Keratinocyte (primary cell): ENCODE measurements at regions not wholly inside any gene's neighbourhood (a gene's known extent, or its start where the extent isn't known, plus 50 kb on each side); places are given as distances from the start of the nearest gene placed in this dataset.

Source experiments
- DNase-seq: peaks from one replicate; pipeline ENCODE4 v3.0.0-alpha.2; 2011; ENCODE audit warnings: low read depth, missing footprints, low spot score
- FAIRE-seq: peaks from 2 replicates; lab custom pipeline; 2011; peaks lifted over from hg19 to GRCh38; lab: Jason Lieb, UNC
- H2AFZ ChIP-seq: 2 replicates; pipeline ENCODE4 v1.6.0; 2012; ENCODE audit warnings: low read length, control low read depth, inconsistent platforms; ENCODE audit not compliant: control insufficient read depth
- H3K27ac ChIP-seq: 2 replicates; pipeline ENCODE4 v1.5.1; 2011; ENCODE audit warnings: low read length; ENCODE audit not compliant: control insufficient read depth, insufficient read depth
- H3K27me3 ChIP-seq: 3 replicates; pipeline ENCODE4 v1.6.0; 2011; ENCODE audit warnings: low read length; ENCODE audit not compliant: control insufficient read depth, insufficient read depth; ENCODE audit errors: extremely low read depth
- H3K36me3 ChIP-seq, 2 experiments: 2 replicates in 1 of 2; 3 replicates in 1 of 2; pipeline ENCODE4 v1.5.1; 2011; ENCODE audit warnings: low read length in 2 of 2, mild to moderate bottlenecking in 1 of 2; ENCODE audit not compliant: control insufficient read depth in 2 of 2, insufficient read depth in 2 of 2; ENCODE audit errors: extremely low read depth in 1 of 2
- H3K4me1 ChIP-seq: 3 replicates; pipeline ENCODE4 v1.5.1; 2011; ENCODE audit warnings: low read length; ENCODE audit not compliant: control insufficient read depth, insufficient read depth; ENCODE audit errors: extremely low read depth
- H3K4me2 ChIP-seq: 3 replicates; pipeline ENCODE4 v1.6.0; 2011; ENCODE audit warnings: low read depth, low read length; ENCODE audit not compliant: control insufficient read depth, insufficient read depth; ENCODE audit errors: extremely low read depth
- H3K4me3 ChIP-seq, 3 experiments: fragments of 200-600 bp in 1 of 3; sonication (generic) in 1 of 3; 2 replicates in 2 of 3; 3 replicates in 1 of 3; pipeline ENCODE4 v1.5.1; 2011 to 2016; ENCODE audit warnings: low read length in 3 of 3, mild to moderate bottlenecking in 3 of 3, control low read depth in 2 of 3, inconsistent platforms in 1 of 3, low read depth in 1 of 3, mixed read lengths in 1 of 3, mixed run types in 1 of 3, moderate library complexity in 1 of 3; ENCODE audit not compliant: control insufficient read depth in 2 of 3, insufficient read depth in 2 of 3; ENCODE audit errors: extremely low read depth in 1 of 3
- H3K79me2 ChIP-seq: 2 replicates; pipeline ENCODE4 v1.6.0; 2012; ENCODE audit warnings: low read length; ENCODE audit not compliant: control insufficient read depth, insufficient read depth
- H3K9ac ChIP-seq: 3 replicates; pipeline ENCODE4 v1.6.0; 2011; ENCODE audit warnings: low read length; ENCODE audit not compliant: control insufficient read depth, insufficient read depth; ENCODE audit errors: extremely low read depth
- H3K9me1 ChIP-seq: 3 replicates; pipeline ENCODE4 v1.6.0; 2011; ENCODE audit warnings: low read length; ENCODE audit not compliant: control insufficient read depth, insufficient read depth; ENCODE audit errors: extremely low read depth
- H3K9me3 ChIP-seq: 2 replicates; pipeline ENCODE4 v1.5.1; 2012; ENCODE audit warnings: low read depth, low read length; ENCODE audit not compliant: control insufficient read depth
- H4K20me1 ChIP-seq: 3 replicates; pipeline ENCODE4 v1.6.0; 2011; ENCODE audit warnings: low read length; ENCODE audit not compliant: control insufficient read depth, insufficient read depth; ENCODE audit errors: extremely low read depth
- CTCF ChIP-seq, 3 experiments: IDR thresholded peaks in 1 of 3; conservative IDR thresholded peaks in 1 of 3; optimal IDR thresholded peaks in 1 of 3; 2 replicates in 2 of 3; 3 replicates in 1 of 3; pipeline versions ENCODE3 to v1.5.1; 2011; ENCODE audit warnings: low read length in 3 of 3, mild to moderate bottlenecking in 3 of 3, moderate library complexity in 2 of 3, control low read depth in 1 of 3, inconsistent platforms in 1 of 3; ENCODE audit not compliant: insufficient read depth in 2 of 3; ENCODE audit errors: extremely low read depth in 1 of 3
- EZH2 ChIP-seq: IDR thresholded peaks from one replicate; pipeline ENCODE4 v1.6.1; 2012; ENCODE audit warnings: inconsistent platforms, mild to moderate bottlenecking, low read length, moderate library complexity
- dilution Hi-C: fragments of 300-500 bp; cut with MboI; formaldehyde crosslinking; loops from one replicate; pipeline ENCODE4 v1.7.0; 2020; ENCODE audit warnings: low sequenced_read_pairs; ENCODE audit not compliant: extremely low pct_ligation_motif_present

- no peaks in the 10 kb centered on the region for H3K36me3 ChIP-seq
- H3K9me3 ChIP-seq = no peaks in the 10 kb centered on the region
- DNase-seq (no peak), FAIRE-seq (no peak)
- no peak overlapping the region for H3K9ac ChIP-seq
- dilution Hi-C loops = no loop called here
- H3K79me2 ChIP-seq = no peaks in the 10 kb centered on the region
- no peaks in the 10 kb centered on the region for H3K9me1 ChIP-seq
- TF ChIP-seq CTCF (optimal IDR thresholded peaks at IDR 0.05 in 1 of 3, IDR thresholded peaks at IDR 0.05 in 1 of 3, conservative IDR thresholded peaks at IDR 0.05 in 1 of 3; ENCODE audit: extremely low read depth in 1 of 3, insufficient read depth in 2 of 3, low read length in 3 of 3) (no peak), EZH2 (no peak)
- H4K20me1 ChIP-seq = no peaks in the 10 kb centered on the region
- no peak overlapping the region for H2AFZ ChIP-seq
- H3K4me3 ChIP-seq = no peak overlapping the region
- no peaks in the 10 kb centered on the region for H3K4me1 ChIP-seq
- H3K27me3 ChIP-seq = no peaks in the 10 kb centered on the region
- no peak overlapping the region for H3K4me2 ChIP-seq
- H3K27ac ChIP-seq = no peak overlapping the region
Observed at GRCh38 chr14:89498878-89499277, 81.8 kb upstream of the FOXN3 start.

GRCh38 chr14:89495718-89496117 is 78.7 kb upstream of the FOXN3 start:
- TF ChIP-seq EZH2 (no peak), CTCF (optimal IDR thresholded peaks at IDR 0.05 in 1 of 3, IDR thresholded peaks at IDR 0.05 in 1 of 3, conservative IDR thresholded peaks at IDR 0.05 in 1 of 3; ENCODE audit: extremely low read depth in 1 of 3, insufficient read depth in 2 of 3, low read length in 3 of 3) (no peak)
- H3K4me3 ChIP-seq = no peak overlapping the region
- dilution Hi-C loops = no loop called here

More at GRCh38 chr14:89495718-89496117, 78.7 kb upstream of the FOXN3 start:
- Histone ChIP-seq H4K20me1 (no peaks in the 10 kb centered on the region), H3K36me3 (no peaks in the 10 kb centered on the region), H3K4me1 (no peaks in the 10 kb centered on the region), H3K9ac (no peak overlapping the region), H3K4me2 (no peak overlapping the region), H3K79me2 (no peaks in the 10 kb centered on the region), H3K27me3 (no peaks in the 10 kb centered on the region), H3K27ac (no peak overlapping the region), H2AFZ (no peak overlapping the region), H3K9me3 (no peaks in the 10 kb centered on the region), H3K9me1 (no peaks in the 10 kb centered on the region)
- no peak for DNase-seq
- FAIRE-seq = no peak
